HG03521 (cell line): ENCODE measurements at regions not wholly inside any gene's neighbourhood (a gene's known extent, or its start where the extent isn't known, plus 50 kb on each side); places are given as distances from the start of the nearest gene placed in this dataset.
"Not testable (repeated sequence)": the region's sequence is repeated elsewhere in the genome, so short reads cannot be mapped to it uniquely, and the experiment has no call there.

Experiments
- ATAC-seq: cut with Tn5 transposase; IDR thresholded peaks from one replicate; pipeline ENCODE4 v1.9.1; 2021; ENCODE audit warnings: mild to moderate bottlenecking, moderate library complexity; ENCODE audit not compliant: unreplicated experiment

DNA sequence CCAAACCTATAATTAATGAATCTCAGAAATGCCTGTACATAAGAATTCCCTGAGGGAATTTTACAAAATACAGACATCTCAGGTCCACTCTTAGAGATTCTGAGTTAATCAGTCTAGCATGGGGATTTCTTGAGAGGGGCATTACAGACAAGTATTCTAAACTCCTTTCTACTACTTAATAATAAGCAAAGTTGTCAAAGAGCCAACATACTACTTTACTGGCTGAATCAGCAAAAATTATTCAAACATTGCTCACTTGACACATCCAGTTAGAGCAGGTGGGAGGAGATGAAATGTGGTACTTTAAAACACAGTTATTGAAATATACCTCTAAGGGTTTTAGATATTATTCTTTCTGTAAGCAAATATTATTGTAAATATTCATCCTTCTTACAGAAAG is 1164.7 kb downstream of the CDY2B start:
- ATAC-seq = no peak

DNA sequence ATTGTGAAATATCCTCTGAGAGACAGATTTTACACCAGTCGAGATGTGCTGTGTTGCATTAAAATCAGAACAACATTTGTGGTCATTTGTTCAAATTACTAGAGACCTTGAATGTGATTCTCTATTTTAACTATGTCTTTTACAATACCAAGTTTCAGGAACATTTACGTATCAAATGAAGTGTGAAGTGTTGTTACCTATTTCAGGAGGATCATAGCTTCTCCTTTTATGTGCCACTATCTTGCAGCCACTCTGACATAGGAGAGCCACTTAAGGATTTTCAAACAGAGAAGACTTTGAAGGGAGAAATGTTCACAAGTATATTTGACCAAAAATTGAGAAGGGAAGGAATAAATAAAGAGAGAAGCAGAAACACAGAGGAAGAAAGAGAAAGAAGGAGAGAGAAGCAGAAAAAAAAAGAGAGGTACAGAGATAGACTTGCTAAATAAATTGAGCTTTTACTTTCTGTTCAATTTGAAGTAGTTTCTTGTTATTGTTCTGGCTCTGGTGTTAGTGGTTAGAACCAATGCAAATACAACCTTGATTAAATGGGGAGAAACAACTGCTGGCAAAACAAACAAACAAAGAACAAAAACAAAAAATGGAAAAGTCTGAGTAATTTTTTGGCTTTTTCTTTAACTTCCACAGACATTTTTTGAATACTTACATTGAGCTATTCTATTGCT is 1206.8 kb downstream of the CDY2B start:
- no peak for ATAC-seq

DNA sequence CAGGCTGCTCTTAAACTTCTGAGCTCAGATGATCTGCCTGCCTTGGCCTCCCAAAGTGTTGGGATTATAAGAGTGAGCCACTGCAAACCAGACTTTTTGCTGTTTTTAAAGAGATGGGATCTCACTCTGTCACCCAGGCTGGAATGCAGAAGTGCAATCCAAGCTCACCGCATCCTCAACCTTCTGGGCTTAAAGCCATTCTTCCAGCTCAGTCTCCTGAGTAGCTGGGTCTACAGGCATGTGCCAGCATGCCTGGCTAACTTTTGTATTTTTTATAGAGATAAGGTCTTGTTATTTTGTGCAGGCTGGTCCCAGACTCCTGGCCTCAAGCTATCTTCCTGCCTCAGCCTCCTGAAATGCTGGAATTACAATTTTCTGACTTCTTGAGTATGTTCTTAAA is 1211.6 kb downstream of the CDY2B start:
- ATAC-seq = no peak

DNA sequence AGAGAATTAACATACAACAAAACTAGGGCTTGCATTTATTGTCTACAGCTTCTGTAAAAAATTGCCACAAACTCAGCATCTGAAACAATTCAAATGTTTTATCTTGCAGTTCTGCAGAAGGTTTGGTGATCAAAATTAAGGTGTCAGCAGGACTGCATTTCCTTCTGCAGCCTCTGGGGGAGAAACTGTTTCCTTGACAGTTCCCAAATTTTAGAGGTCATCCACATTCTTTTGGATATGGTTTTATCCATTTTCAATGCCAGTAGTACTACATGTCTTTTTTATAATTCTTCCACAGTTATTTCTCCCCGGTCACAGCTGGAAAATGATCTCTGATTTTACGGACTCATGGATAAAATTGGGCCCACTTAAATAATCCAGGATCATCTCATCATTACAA is 1217.3 kb downstream of the CDY2B start:
- no peak for ATAC-seq

DNA sequence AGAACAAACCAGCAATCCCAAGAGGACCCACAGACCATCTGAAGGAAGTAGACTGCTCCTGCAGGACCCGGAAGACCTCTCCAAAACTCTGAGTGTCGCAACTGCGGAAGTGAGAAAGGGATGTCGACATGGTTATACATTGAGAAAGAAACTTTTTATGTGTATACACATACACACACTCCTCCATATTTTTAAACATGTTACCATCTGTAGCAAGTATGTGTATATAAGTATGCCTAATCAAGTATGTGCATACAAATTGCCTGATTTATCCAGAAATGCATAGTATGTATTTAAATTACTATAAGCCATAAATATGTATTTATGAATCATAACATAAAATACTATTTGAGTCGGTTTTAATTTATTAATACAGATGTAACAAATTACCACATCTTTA is 1220.7 kb downstream of the CDY2B start:
- no peak for ATAC-seq

DNA sequence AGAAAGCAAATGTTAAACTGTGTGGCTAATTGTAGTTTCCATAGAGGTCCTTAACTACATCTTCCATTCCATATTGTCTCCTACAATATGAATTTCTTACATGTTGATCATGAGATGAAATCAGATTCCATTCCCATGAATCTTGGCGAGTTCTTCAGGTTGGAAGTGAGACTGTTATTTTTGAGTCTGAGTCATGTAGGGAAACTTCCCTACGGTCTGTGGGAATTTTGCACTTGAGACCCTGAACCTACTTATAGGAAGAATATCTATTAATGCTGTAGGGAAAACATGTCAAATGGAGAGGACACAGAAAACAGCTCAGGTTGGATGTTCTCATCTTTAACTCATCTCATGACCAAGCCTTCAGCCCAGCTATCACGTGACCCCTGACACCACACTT is 1226.0 kb downstream of the CDY2B start:
- ATAC-seq = no peak

DNA sequence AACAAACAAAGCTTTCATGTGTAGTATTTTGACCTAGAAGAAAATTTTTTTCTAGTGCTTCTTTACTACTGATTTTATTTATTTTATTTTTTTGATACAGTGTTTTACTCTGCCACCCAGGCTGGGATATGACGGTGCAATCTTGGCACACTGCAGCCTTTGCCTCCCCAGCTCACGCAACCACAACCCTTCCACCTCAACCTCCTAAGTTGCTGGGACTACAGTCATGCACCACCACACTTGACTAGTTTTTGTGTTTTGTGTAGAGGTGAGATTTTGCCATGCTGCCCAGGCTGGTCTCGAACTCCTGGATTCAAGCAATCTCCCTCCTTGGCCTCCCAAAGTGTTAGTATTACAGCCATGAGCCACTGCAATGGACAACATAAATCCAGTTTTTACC is 1234.0 kb downstream of the CDY2B start:
- no peak for ATAC-seq

DNA sequence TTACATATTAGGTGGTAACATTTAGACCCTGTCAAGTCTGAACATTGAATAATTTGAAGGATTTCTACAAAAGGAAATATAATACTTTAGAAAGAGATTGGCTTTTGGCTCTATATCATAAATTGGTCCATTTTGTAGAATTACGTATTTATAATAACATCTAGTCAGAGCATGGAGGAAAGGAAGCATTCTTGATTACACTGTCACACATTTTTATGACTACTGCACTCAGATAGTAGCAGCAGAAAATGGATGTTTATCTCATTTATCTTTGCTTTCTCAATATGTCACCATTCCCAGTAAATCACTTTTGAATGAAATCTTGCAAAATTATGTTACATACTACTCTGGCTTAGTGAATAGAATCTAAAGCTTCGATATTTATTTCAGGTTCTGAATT is 1234.6 kb downstream of the CDY2B start:
- no peak for ATAC-seq

DNA sequence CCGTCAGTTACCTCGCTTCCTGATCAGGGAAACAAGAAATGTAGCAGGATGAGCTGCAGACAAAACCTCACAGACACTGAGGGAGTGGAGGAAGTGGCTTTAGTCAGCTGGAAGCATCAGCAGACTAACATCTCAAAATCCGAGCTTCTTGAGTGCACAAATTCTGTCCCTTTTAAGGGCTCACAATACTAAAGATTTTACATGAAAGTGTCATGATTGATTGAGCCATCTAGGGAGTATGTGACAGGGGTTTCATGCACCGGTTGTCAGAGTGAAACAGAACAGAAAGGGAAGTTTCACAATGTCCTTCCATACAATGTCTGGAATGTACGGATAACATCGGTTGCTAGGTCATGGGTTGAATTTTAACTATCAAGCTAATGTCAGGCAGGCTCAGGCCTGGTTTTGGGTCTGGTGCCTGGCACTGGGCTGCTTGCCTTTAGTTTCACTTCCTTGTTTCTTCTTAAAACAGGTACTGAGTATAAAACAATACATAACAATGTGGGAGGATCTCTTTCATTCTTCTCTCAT is 1235.7 kb downstream of the CDY2B start:
- ATAC-seq = peak; percentile 63

DNA sequence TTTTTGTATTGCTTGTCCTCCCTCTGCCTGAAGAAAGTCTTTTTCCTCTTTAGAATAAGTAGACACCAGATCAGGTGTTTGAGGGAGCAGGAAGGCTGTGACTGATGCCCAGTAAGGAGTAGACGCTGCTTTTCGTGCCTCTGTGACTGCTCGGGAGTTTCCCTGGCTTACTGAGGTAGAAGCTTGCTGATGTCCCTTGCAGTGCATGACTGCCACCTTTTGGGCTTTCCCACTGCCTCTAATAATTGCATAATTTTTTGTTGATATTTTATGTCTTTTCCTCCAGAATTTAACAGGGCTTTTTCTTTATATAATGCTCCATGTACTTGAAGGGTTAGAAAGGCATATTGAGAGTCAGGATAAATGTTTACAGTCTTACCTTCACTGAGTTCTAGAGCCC is 1240.2 kb downstream of the CDY2B start:
- no peak for ATAC-seq

DNA sequence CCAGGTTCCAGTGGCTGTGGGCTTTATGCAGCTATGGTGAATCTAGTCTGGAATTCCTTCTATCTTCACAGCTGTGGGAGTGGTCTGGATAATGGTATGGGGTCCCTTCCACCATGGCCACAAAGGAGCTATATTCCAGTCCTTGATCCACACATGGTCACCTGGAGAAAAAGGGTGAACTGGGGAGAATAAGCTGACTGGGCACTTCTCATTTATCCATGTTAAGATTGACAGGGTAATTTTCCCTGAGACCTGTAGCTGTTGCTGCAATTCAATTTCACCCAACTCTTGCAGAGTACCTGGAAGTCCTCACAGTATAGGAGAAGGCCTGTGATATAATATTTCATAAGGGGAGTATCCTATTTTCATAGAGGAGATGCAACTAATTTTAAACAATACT is 1241.3 kb downstream of the CDY2B start:
- ATAC-seq = not testable (repeated sequence)

DNA sequence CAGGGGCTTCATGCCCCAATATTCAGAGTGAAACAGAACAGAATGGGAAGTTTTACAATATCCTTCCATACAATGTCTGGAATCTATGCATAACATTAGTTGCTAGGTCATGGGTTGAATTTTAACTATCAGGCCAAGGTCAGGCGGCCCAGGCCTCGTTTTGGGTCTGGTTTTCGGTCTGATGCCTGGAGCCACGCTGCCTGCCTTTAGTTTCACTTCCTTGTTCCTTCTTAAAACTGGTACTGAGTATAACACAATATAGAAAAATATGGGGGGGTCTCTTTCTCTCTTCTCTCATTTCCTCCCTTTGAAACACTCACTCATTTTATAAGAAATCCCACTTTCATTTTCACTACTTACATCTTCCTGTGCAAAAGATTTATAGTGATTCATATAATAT is 1243.8 kb downstream of the CDY2B start:
- ATAC-seq = peak; percentile 99

DNA sequence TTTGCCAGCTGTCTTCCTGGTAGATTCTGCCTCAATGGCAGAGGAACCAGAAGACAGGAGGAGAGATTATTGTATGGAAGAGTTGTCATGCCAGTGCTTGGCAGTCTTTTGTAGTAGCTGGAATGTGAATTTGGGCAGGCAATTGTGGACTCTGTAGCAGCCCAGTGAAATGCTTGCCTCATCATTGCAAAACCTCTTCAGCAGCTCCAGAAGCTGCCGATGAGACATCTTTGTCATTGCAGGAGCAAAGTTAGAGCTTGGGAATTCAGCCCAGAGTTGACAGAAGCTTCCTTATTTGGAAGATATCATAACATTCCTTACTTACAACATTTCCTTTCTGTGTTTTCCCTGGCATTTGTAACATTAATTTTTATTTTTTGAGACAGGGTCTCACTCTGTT is 1250.9 kb downstream of the CDY2B start:
- no peak for ATAC-seq

DNA sequence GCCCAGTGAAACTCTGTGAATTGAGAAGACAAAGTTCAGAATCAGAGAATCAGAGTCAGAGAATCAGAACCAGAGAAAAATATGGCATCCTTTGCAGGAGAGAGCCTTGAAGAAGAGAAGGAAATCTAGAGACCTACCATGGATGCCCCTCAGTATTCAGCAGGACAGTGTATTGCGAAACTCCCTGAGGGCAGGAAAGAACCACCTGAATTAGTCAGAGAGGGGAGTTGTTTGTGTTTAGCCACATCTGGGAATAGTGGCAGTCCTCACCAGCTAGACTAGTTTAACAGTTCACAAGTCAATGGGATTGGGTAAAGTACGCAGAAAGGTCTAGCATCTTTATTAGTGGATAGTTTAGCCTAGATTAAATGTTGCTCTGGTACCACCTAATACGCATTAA is 1252.9 kb downstream of the CDY2B start:
- ATAC-seq = no peak

DNA sequence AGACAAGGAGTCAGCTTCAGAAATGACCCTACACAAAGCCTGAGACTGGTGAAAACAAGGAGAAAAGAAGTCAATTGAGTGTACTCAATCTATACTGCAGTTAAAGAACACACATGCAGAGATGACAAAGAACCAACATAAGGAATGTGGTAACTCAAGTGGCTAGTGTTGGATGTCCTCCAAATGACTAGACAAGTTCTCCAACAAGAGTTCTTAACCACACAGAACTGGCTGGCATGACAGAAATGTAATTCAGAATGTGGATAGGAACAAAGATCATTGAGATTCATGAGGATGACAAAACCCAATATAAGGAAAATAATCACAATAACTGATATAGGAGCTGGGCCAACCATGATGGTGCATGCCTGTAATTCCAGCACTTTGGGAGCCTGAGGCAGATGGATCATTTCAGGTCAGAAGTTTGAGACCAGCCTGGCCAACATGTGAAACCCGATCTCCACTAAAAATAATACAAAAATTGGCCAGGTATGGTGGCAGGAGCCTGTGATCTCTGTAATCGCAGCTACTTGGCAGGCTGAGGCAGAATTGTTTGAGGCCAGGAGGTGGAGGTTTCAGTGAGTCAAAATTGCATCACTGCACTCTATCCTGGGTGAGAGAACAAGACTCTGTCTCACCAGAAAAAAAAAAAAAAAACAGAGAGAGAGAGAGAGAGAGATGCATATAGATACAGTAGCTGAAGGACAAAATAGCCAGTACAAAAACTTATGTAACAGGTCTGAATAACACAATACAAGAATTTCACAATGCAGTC is 1263.6 kb downstream of the CDY2B start:
- ATAC-seq = no peak

DNA sequence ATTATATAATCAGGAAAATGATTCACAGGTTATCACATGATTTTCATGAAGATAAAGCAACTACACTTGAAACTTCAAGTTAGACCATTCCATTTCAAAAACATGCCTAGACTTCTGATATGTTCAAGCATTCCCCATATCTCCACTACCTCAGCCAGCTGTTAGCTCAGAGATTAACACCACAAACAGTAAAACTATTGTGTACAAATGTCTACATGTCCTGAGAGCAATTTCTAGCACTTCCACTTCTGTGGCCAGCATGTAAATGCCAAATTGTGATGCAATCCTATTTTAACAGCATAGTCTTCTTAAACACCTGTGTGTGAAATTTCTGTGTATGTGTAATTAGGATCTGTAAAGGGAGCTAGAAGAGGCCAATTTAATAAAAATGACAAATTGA is 1271.3 kb downstream of the CDY2B start:
- ATAC-seq = no peak

DNA sequence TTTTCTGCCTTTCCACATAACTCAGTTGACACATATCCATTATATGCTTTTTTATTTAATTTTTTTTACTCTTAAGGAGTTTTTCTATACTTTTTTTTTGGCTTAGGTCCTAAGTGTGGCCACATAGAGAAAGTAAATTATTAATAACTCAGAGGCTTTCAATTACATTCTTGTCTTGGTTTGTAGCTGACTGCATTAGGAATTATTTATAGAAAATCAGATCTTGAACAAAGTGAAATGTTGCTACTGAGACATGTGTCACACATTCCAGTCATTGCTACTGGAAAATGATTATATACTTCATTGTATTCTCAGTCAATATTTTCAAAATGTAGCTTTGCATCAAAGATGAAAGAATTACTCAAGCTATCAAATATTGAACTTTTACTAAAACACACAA is 1277.9 kb downstream of the CDY2B start:
- ATAC-seq = no peak

DNA sequence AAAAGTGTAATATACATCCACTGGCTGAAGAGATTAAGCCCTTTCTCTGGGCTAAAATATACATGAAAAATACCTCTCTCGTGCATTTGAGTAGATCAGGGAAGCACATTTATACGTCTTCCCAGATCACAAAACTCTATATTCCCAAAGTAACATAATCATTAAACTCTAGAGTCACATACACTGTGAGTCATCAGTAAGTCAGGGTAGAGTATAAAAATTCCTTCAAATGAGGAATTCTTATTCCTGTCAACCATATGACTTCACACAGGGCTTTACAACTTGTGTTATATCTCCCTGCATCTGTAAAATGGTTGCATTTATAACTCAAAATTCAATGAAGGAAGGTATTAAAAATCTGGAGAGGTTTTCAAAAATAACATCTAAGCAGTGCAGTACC is 1278.4 kb downstream of the CDY2B start:
- no peak for ATAC-seq

DNA sequence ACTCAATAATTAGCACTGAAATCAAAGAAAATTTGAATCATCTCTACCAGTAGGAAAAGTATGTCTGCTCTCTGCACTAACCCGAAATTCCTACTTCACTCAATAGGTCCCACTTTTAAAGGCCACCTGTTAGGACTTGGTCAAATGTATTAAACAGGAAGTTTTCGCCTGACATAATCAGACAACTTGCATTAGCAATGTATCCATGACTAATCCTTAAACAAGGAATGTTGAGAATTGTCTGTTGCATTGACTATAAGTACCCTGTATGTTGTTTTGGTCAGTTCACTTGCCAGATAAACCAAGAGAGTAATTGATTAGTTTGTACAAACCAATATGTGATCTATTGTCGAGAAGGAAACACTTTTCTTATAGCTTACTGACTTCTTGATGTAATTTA is 1308.0 kb downstream of the CDY2B start:
- no peak for ATAC-seq

DNA sequence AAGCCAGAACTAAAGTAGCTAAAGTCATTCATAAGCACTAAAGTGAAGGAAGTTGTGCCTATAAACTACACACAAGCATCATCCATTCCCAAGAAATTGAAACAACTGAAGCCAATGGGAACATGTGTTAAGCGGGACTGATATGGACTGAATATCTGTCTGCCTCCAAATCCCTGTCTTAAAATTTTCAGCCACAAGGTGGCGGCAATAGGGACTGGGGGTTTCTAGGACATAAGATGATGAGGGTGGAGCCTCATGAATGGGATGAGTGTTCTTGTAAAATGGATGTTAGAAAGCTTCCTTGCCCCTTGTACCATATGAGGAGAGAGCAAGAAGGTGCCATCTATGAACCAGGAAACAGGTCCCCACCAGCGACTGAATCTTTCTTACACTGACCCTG is 1317.5 kb downstream of the CDY2B start:
- ATAC-seq = no peak

DNA sequence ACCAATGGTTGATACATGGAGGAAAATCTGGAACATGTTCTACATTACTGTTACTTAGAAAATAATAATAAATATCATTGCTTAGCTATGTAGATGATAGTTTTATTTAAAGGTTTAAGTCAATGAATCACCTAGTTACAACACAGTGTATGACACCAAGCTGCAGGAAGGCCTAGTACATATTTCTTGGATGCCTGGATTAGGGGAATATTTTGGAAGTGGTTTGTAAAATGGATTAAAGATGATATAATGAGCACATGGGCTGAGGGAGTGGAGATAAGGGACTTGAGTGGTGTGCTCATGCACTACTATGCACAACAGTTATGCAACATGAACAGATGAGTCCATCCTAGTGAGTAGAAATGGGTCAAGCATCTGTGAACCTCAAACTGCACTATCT is 1358.0 kb downstream of the CDY2B start:
- no peak for ATAC-seq

DNA sequence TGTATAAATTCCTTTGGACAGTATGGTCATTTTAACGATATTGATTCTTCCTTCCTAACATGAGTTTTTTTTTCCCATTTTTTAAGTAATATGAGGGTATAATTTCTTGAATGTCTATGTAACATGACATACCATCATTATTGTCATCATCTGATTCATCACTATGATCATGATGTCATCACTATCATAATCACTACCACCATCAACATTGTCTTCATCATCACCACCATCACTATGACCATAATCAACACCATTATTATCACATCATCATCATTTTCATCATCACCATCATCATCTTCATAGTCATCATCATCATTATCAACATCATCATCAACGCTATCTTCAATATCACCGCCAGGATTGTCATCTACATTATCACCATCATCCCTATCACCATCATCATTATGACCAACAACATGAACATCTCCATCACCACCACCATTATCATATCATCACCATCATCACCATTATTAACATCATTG is 1377.2 kb downstream of the CDY2B start:
- ATAC-seq = no peak
